ENCODE measurements at regions not wholly inside any gene's neighbourhood (a gene's known extent, or its start where the extent isn't known, plus 50 kb on each side); places are given as distances from the start of the nearest gene placed in this dataset.

DNA sequence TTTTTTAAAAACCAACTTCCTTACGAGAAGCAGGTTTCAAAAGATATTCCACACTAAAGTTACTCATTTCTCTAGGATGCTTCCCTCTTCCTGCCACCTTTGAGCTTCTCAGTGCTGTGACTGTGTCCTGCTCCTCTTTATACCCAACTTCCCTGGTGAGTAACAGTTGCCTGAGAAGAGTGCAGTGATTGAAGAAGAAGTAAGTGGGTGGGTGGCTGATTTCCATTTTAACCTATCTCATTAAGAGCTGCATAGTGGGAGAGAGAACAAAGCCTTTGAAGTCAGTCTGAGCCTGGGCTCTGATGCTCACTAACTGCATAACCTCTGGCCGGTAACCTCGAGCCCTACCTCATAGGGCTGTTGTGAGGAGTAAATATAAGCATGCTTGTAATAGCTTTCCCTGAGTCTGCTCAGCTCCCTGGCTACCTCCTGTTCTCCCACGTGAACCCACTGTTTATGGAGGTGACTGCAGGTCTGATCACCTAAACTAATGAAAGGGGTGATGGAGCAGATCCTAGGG is 977.3 kb downstream of the UQCRFS1 start:
- Histone ChIP-seq H2AFZ (ENCODE audit: control insufficient read depth, low read depth, low read length) (no peak overlapping the region), H3K4me3 (no peak overlapping the region), H3K4me1 (ENCODE audit: control insufficient read depth, insufficient read depth, low read length) (no peaks in the 10 kb centered on the region), H3K27me3 (replicated peaks in 1 of 2; ENCODE audit: control insufficient read depth in 2 of 2, insufficient read depth in 2 of 2, low read length in 1 of 2) (no peaks in the 10 kb centered on the region), H3K9ac (ENCODE audit: control insufficient read depth, insufficient read depth, low read length) (no peak overlapping the region), H3K4me2 (ENCODE audit: control insufficient read depth, insufficient read depth) (no peak overlapping the region), H3K36me3 (ENCODE audit: control insufficient read depth in 2 of 2, insufficient read depth in 2 of 2, low read length in 1 of 2) (no peaks in the 10 kb centered on the region), H3K9me3 (replicated peaks; ENCODE audit: control insufficient read depth, insufficient read depth, low read length) (no peaks in the 10 kb centered on the region; the same call in 2 of the 3 replicates), H3K79me2 (ENCODE audit: control insufficient read depth, insufficient read depth, low read length) (no peaks in the 10 kb centered on the region), H4K20me1 (ENCODE audit: control insufficient read depth, insufficient read depth) (no peaks in the 10 kb centered on the region), H3K27ac (ENCODE audit: control insufficient read depth, insufficient read depth) (no peak overlapping the region)
- DNase-seq (ENCODE audit: low read depth, low spot score), result no peak
- no peak for FAIRE-seq
- ChIA-PET CTCF (interaction anchor here (0.9 to 3.6 kb wide), 4 partner anchors 9 to 250 kb away, joined by 3 to 8 read pairs (median 5); no protein-coding TSS in a partner anchor), SMC1A (ENCODE audit: uncharacterized antibody, unreplicated experiment) (interaction anchor here (0.8 to 3.7 kb wide), 5 partner anchors 15 to 269 kb away, joined by 3 to 13 read pairs (median 3); no protein-coding TSS in a partner anchor), POLR2A (no interaction called here), RAD21 (ENCODE audit: unreplicated experiment) (interaction anchor here (0.7 to 3.9 kb wide), 11 partner anchors 9 to 269 kb away, joined by 3 to 14 read pairs (median 4); no protein-coding TSS in a partner anchor)
- TF ChIP-seq RB1 (IDR thresholded peaks at IDR 0.05; ENCODE audit: borderline replicate concordance), result no peak
- no peak for TF ChIP-seq PAX8 (IDR thresholded peaks at IDR 0.05)
- TF ChIP-seq ZBED1 (IDR thresholded peaks at IDR 0.05; ENCODE audit: borderline replicate concordance), result no peak
- no peak for TF ChIP-seq POLR2AphosphoS5 (IDR thresholded peaks at IDR 0.05; ENCODE audit: low read length)
- no peak for TF ChIP-seq USF1 (IDR thresholded peaks at IDR 0.05; ENCODE audit: borderline replicate concordance, extremely low read length, insufficient read depth, low read depth, low read length)
- no peak for TF ChIP-seq CREB1 (IDR thresholded peaks at IDR 0.05; ENCODE audit: low read depth)
- no peak for TF ChIP-seq FOXM1 (IDR thresholded peaks at IDR 0.05; ENCODE audit: low read depth, low read length)
- TF ChIP-seq, protein P1, sequence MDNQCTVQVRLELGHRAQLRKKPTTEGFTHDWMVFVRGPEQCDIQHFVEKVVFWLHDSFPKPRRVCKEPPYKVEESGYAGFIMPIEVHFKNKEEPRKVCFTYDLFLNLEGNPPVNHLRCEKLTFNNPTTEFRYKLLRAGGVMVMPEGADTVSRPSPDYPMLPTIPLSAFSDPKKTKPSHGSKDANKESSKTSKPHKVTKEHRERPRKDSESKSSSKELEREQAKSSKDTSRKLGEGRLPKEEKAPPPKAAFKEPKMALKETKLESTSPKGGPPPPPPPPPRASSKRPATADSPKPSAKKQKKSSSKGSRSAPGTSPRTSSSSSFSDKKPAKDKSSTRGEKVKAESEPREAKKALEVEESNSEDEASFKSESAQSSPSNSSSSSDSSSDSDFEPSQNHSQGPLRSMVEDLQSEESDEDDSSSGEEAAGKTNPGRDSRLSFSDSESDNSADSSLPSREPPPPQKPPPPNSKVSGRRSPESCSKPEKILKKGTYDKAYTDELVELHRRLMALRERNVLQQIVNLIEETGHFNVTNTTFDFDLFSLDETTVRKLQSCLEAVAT (IDR thresholded peaks at IDR 0.05), result no peak
- no peak for TF ChIP-seq MYC (IDR thresholded peaks at IDR 0.05; ENCODE audit: insufficient read depth, insufficient read length, insufficient replicate concordance, low read length, severe bottlenecking)
- no peak for TF ChIP-seq PML (IDR thresholded peaks at IDR 0.05; ENCODE audit: low read length)
- no peak for TF ChIP-seq NBN (IDR thresholded peaks at IDR 0.05)
- TF ChIP-seq SIX5 (IDR thresholded peaks at IDR 0.05; ENCODE audit: low read depth, low read length, severe bottlenecking), result no peak
- TF ChIP-seq, protein P2, sequence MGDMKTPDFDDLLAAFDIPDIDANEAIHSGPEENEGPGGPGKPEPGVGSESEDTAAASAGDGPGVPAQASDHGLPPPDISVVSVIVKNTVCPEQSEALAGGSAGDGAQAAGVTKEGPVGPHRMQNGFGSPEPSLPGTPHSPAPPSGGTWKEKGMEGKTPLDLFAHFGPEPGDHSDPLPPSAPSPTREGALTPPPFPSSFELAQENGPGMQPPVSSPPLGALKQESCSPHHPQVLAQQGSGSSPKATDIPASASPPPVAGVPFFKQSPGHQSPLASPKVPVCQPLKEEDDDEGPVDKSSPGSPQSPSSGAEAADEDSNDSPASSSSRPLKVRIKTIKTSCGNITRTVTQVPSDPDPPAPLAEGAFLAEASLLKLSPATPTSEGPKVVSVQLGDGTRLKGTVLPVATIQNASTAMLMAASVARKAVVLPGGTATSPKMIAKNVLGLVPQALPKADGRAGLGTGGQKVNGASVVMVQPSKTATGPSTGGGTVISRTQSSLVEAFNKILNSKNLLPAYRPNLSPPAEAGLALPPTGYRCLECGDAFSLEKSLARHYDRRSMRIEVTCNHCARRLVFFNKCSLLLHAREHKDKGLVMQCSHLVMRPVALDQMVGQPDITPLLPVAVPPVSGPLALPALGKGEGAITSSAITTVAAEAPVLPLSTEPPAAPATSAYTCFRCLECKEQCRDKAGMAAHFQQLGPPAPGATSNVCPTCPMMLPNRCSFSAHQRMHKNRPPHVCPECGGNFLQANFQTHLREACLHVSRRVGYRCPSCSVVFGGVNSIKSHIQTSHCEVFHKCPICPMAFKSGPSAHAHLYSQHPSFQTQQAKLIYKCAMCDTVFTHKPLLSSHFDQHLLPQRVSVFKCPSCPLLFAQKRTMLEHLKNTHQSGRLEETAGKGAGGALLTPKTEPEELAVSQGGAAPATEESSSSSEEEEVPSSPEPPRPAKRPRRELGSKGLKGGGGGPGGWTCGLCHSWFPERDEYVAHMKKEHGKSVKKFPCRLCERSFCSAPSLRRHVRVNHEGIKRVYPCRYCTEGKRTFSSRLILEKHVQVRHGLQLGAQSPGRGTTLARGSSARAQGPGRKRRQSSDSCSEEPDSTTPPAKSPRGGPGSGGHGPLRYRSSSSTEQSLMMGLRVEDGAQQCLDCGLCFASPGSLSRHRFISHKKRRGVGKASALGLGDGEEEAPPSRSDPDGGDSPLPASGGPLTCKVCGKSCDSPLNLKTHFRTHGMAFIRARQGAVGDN (IDR thresholded peaks at IDR 0.05), result no peak
- no peak for TF ChIP-seq CREM (IDR thresholded peaks at IDR 0.05; ENCODE audit: low read depth)
- no peak for TF ChIP-seq RELB (IDR thresholded peaks at IDR 0.05; ENCODE audit: low read depth)
- TF ChIP-seq RBBP5 (conservative IDR thresholded peaks at IDR 0.05), result no peak
- TF ChIP-seq STAT3 (IDR thresholded peaks at IDR 0.05; ENCODE audit: low read depth, low read length), result no peak
- no peak for TF ChIP-seq TAF1 (IDR thresholded peaks at IDR 0.05; ENCODE audit: borderline replicate concordance, low read depth, low read length)
- intact Hi-C loops (cut with micrococcal nuclease; ENCODE audit: unreplicated experiment) (no loop called here), in situ Hi-C loops (cut with MboI) (no loop called here)
- WGBS (ENCODE audit: insufficient coverage, insufficient replicate concordance, low lambda C conversion rate, missing lambda C conversion rate), result 8% methylated on average over 4 of the region's 4 CpGs
- ATAC-seq, result no peak
- no TSS peak for BruUV-seq (replicated peaks)
